ENCODE measurements at regions not wholly inside any gene's neighbourhood (a gene's known extent, or its start where the extent isn't known, plus 50 kb on each side); places are given as distances from the start of the nearest gene placed in this dataset.

DNA sequence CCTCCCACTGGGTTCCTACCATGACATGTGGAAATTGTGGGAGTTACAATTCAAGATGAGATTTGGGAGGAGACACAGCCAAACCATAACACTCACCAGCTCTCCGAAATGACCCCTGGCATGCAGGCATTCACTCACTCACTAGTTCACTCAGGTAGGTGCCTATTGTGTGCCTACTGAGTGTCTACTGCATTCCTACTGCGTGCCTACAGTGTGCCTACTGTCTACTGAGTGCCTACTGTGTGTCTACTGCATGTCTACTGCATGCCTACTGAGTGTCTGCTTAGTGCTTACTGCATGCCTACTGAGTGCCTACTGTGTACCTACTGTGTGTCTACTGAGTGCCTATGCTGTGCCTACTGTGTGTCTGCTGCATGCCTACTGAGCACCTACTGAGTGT, 71.7 kb upstream of the FZD10 start:
- Histone ChIP-seq H3K27me3 (ENCODE audit: control insufficient read depth, insufficient read depth, low read length) (no peaks in the 10 kb centered on the region), H3K36me3 (ENCODE audit: insufficient read depth, low read length) (no peaks in the 10 kb centered on the region), H3K4me1 (ENCODE audit: control insufficient read depth, insufficient read depth, low read length) (no peaks in the 10 kb centered on the region), H3K4me2 (ENCODE audit: low read length) (no peak overlapping the region), H3K9ac (ENCODE audit: low read depth, low read length) (no peak overlapping the region), H3K9me3 (replicated peaks; ENCODE audit: low read length) (peaks cover 24% of the 10 kb centered on the region), H3K4me3 (ENCODE audit: low read length) (no peak overlapping the region)

DNA sequence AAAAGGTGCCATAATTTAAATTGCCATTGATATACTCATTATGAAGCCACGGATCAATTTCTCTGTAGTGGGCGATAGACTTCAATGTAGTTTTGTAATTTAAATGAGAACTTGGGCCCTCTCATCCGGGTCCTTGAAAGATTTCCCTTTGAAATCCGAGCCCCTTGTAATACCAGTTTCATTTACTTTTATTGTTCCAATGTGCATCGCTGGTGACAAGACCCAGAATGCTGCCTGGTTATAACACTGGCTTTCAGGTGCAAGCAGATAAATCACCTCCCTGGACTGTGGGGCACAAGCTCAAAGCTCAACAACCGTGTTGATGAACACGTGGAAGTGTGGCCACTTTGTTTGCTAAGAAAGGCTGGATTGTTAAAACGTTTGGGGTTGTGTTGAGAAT, 68.9 kb upstream of the FZD10 start:
- Histone ChIP-seq H3K36me3 (ENCODE audit: insufficient read depth, low read length) (no peaks in the 10 kb centered on the region), H3K4me3 (ENCODE audit: low read length) (no peak overlapping the region), H3K4me1 (ENCODE audit: control insufficient read depth, insufficient read depth, low read length) (no peaks in the 10 kb centered on the region), H3K27me3 (ENCODE audit: control insufficient read depth, insufficient read depth, low read length) (no peaks in the 10 kb centered on the region), H3K9me3 (replicated peaks; ENCODE audit: low read length) (peaks cover 24% of the 10 kb centered on the region), H3K4me2 (ENCODE audit: low read length) (no peak overlapping the region), H3K9ac (ENCODE audit: low read depth, low read length) (no peak overlapping the region)

DNA sequence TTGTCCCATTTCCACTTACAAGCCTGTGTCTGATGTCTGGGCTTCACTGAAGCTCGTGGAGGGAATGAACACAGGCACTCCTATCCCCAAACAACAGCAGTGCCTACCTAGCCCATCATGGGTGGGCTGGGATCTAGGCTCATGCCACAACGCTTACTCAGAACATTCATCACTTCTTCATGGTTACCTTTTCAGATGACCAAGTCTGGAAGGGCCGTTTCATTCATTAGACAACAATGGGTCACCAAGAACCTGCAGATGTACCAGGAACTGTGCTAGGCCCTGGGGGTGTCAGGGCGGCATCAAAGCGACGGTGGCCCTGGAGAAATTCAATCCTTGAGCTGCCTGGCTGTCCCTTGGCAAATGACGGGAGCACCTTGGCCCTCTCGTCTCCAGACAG, 64.9 kb upstream of the FZD10 start:
- Histone ChIP-seq H3K9me3 (replicated peaks; ENCODE audit: low read length) (peaks cover 14% of the 10 kb centered on the region), H3K9ac (ENCODE audit: low read depth, low read length) (no peak overlapping the region), H3K4me3 (ENCODE audit: low read length) (no peak overlapping the region), H3K4me2 (ENCODE audit: low read length) (no peak overlapping the region), H3K4me1 (ENCODE audit: control insufficient read depth, insufficient read depth, low read length) (no peaks in the 10 kb centered on the region), H3K27me3 (ENCODE audit: control insufficient read depth, insufficient read depth, low read length) (no peaks in the 10 kb centered on the region), H3K36me3 (ENCODE audit: insufficient read depth, low read length) (no peaks in the 10 kb centered on the region)

DNA sequence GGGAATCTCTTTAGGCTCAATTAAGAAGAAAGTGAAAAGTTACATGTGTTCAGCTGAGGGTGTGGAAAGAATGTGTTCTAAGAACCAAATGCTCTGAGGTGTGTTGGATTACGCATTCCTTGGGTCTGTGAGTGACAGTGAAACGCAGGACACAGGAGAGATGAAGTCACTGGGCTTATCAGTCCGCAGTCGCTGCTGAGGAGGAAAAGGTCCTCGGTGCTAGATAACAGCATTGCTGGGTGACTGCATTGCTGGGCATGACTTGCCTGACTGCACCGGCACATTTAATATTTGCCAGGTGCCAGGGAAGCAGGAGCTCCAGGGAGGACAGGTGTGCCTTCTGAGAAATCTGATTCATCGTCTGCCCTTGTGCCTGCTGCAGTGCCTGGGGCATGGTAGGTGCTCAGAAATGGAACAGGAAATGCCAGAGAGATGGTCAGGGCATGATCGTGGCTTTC, 64.4 kb upstream of the FZD10 start:
- H3K36me3 ChIP-seq (ENCODE audit: insufficient read depth, low read length): no peaks in the 10 kb centered on the region
- no peak overlapping the region for H3K9ac ChIP-seq (ENCODE audit: low read depth, low read length)
- H3K4me2 ChIP-seq (ENCODE audit: low read length): no peak overlapping the region
- H3K9me3 ChIP-seq (replicated peaks; ENCODE audit: low read length): peaks cover 13% of the 10 kb centered on the region
- H3K4me3 ChIP-seq (ENCODE audit: low read length): no peak overlapping the region
- no peaks in the 10 kb centered on the region for H3K4me1 ChIP-seq (ENCODE audit: control insufficient read depth, insufficient read depth, low read length)
- no peaks in the 10 kb centered on the region for H3K27me3 ChIP-seq (ENCODE audit: control insufficient read depth, insufficient read depth, low read length)

DNA sequence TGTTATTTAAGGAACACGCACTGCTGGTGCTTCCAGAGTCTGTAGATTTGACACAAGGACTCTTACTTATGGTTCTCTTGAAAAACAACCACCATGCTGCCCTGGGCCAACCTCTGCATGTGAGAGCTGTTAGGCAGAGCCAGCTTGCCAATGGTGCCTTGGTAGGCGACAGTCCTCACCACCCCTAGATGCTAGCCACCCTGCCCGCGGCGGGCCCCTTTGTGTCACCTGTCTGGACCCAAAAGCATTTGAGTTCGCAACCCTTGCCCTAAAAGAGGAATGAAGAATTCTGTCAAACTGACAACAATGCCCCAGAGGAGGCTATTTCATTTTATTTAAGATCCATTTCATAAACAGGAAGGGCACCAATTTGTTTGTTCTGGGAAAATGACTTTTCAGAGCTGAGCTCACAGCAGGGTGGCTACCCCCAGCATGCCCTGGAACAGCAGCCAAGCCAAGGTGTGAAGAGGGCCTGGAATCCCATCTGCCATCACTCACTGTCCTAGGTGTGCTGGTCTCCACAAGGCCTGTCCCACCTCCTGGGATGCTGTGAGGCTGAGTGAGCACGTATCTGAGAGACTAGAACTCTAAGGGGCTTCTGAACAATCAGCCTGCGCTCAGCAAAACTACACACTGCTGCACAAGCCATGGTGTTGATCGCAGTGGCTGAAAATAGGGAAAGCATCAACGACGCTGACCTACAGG, 63.8 kb upstream of the FZD10 start:
- Histone ChIP-seq H3K4me1 (ENCODE audit: control insufficient read depth, insufficient read depth, low read length) (no peaks in the 10 kb centered on the region), H3K36me3 (ENCODE audit: insufficient read depth, low read length) (no peaks in the 10 kb centered on the region), H3K9ac (ENCODE audit: low read depth, low read length) (no peak overlapping the region), H3K9me3 (replicated peaks; ENCODE audit: low read length) (peaks cover 11% of the 10 kb centered on the region), H3K4me3 (ENCODE audit: low read length) (no peak overlapping the region), H3K4me2 (ENCODE audit: low read length) (no peak overlapping the region), H3K27me3 (ENCODE audit: control insufficient read depth, insufficient read depth, low read length) (no peaks in the 10 kb centered on the region)

DNA sequence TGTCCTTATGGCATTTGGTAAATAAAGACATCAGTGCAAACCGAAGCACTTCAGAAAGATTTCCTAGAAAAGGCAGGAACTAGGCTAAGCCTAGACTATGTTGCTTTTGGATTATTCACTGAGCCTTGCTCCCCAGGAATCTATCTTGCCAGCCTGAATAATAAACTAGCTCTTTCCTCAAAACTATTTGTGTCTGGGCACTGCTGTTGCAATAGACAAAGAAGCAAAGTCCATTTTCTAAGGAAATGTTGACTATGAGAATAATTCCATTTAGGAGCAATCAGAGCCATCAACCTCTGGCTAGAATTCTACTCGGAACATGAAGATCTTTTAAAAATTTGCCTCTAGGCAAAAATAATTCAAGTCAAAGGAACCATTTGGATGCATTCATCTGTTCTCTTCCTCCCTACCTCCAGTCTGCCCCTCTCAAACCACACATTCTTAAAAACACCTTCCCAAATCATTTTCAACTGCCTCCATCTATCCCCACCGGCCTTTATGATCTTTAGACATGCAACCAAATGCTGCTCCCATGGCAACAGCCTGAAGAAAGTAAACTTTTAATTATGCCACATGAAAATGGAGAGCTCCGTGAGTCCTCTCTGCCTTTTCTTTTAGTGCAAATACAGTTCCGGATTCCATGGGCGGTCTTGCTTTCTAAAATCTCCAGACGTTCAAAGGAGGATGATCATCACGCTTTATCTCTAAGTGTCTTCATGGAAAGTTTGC, 61.5 kb upstream of the FZD10 start:
- Histone ChIP-seq H3K9me3 (replicated peaks; ENCODE audit: low read length) (peaks cover 9% of the 10 kb centered on the region), H3K36me3 (ENCODE audit: insufficient read depth, low read length) (no peaks in the 10 kb centered on the region), H3K9ac (ENCODE audit: low read depth, low read length) (no peak overlapping the region), H3K4me2 (ENCODE audit: low read length) (no peak overlapping the region), H3K27me3 (ENCODE audit: control insufficient read depth, insufficient read depth, low read length) (no peaks in the 10 kb centered on the region), H3K4me1 (ENCODE audit: control insufficient read depth, insufficient read depth, low read length) (no peaks in the 10 kb centered on the region), H3K4me3 (ENCODE audit: low read length) (no peak overlapping the region)

DNA sequence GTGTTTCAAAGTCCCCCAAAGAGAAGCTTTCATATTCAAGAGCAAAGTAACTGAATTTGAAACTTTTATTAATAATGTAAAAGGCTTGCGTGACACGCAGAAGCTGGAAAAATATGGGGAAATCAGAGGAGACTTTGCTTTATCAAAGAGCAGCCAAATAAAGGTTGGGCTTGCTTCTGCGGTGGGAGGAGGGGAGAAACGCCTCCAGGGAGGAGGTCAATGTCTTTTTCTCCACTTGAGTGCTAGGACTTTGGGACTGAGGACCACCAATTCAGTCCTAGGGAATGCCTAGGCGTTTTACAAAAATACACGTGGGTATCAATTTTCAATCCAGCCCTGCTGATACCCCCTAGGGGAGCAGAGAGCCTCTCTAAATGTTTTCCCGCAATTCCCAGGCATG, 60.9 kb upstream of the FZD10 start:
- H3K4me3 ChIP-seq (ENCODE audit: low read length): no peak overlapping the region
- no peak overlapping the region for H3K9ac ChIP-seq (ENCODE audit: low read depth, low read length)
- H3K4me2 ChIP-seq (ENCODE audit: low read length): no peak overlapping the region
- H3K4me1 ChIP-seq (ENCODE audit: control insufficient read depth, insufficient read depth, low read length): no peaks in the 10 kb centered on the region
- no peaks in the 10 kb centered on the region for H3K27me3 ChIP-seq (ENCODE audit: control insufficient read depth, insufficient read depth, low read length)
- peaks cover 11% of the 10 kb centered on the region for H3K9me3 ChIP-seq (replicated peaks; ENCODE audit: low read length)
- no peaks in the 10 kb centered on the region for H3K36me3 ChIP-seq (ENCODE audit: insufficient read depth, low read length)

DNA sequence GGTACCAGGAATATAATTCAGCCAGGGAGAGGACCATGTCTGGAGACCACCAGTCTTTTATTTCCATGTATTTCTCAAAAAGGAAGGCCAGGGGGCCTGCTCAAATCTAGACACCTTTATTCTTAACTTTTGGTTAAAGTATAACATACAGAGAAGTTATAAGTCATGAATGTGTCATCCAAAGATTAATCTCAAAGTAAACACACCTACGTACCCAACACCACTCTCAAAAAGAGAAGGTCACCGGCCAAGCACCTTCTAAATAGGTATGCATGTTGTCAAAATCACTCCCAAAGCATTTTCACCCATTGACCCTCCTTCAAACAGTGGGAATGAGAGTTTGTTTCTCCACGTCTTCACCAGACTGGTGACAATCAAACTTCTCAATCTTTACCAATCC, 60.0 kb upstream of the FZD10 start:
- H3K9me3 ChIP-seq (replicated peaks; ENCODE audit: low read length): peaks cover 17% of the 10 kb centered on the region
- H3K9ac ChIP-seq (ENCODE audit: low read depth, low read length): no peak overlapping the region
- H3K4me2 ChIP-seq (ENCODE audit: low read length): no peak overlapping the region
- no peak overlapping the region for H3K4me3 ChIP-seq (ENCODE audit: low read length)
- no peaks in the 10 kb centered on the region for H3K4me1 ChIP-seq (ENCODE audit: control insufficient read depth, insufficient read depth, low read length)
- H3K27me3 ChIP-seq (ENCODE audit: control insufficient read depth, insufficient read depth, low read length): no peaks in the 10 kb centered on the region
- H3K36me3 ChIP-seq (ENCODE audit: insufficient read depth, low read length): no peaks in the 10 kb centered on the region

DNA sequence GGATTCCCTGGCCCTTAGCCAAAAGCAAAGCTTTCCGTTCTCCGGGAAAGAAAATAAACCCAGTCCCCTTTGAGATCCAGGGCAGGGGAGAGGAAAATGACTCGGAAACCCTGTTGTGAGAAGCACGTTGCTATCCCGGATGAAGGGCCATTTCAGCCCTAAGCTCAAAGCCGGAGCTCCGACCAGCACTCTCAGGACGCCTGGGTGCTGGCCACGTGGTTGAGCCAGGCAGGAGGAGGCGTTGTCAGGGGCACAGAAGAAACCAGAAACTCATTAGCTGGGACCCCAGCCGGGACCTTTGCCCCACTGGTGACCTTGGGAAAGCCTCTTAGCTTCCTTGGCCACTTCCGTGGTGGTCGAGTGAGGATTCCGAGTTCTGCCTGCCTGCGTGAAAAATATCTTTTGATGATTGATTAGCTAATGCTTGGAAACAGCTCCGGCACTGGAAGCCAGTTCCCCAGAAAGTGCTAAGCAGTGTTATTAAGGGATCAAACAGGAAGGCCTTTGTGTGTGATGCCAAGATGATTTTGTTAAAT, 57.6 kb upstream of the FZD10 start:
- no peak overlapping the region for H3K9ac ChIP-seq (ENCODE audit: low read depth, low read length)
- no peak overlapping the region for H3K4me2 ChIP-seq (ENCODE audit: low read length)
- no peak overlapping the region for H3K4me3 ChIP-seq (ENCODE audit: low read length)
- H3K36me3 ChIP-seq (ENCODE audit: insufficient read depth, low read length): no peaks in the 10 kb centered on the region
- H3K4me1 ChIP-seq (ENCODE audit: control insufficient read depth, insufficient read depth, low read length): no peaks in the 10 kb centered on the region
- H3K27me3 ChIP-seq (ENCODE audit: control insufficient read depth, insufficient read depth, low read length): no peaks in the 10 kb centered on the region
- H3K9me3 ChIP-seq (replicated peaks; ENCODE audit: low read length): peaks cover 9% of the 10 kb centered on the region

DNA sequence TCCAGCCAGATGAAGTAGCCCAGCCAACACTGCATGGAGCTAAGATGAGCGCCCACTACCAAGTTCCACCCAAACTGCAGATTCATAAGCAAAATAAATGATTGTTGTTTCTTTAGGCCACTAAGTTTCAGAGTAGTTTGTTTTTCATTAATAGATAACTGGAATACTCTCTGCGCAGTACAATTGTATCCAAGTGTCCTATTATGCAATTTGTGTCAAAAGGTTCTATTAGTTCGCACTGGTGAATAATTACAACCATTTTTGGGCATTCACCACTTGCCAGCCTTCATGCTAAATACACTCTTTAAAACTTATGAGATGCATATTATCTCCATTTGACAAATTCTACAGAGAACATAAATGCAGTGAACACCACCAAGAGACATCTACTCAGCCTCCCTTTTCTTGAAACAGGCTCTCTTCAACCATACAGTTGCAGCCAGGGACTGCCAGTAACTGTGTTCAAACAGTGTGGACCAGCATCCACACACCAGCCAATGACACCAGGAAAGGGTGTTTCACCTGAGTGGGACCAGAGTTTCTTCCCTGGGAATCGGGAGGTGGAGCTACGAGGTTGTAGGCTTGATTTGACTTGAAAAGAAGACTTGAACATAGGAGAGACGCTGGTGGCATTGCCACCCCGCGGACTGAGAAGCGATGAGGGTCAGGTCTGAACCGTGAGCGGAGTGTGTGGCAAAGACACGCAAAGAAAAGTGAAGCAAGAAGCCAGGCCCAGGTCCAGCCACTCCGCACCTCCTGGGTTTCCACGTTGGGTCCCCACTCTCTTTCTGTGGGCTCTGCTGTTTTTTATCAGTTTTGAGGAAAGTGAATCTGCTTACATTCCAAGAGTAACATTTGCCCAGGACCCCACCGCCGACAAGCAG, 53.0 kb upstream of the FZD10 start:
- Histone ChIP-seq H3K9me3 (replicated peaks; ENCODE audit: low read length) (peaks cover 17% of the 10 kb centered on the region), H3K27me3 (ENCODE audit: control insufficient read depth, insufficient read depth, low read length) (no peaks in the 10 kb centered on the region), H3K4me1 (ENCODE audit: control insufficient read depth, insufficient read depth, low read length) (no peaks in the 10 kb centered on the region), H3K4me3 (ENCODE audit: low read length) (no peak overlapping the region), H3K9ac (ENCODE audit: low read depth, low read length) (no peak overlapping the region), H3K4me2 (ENCODE audit: low read length) (no peak overlapping the region), H3K36me3 (ENCODE audit: insufficient read depth, low read length) (no peaks in the 10 kb centered on the region)

DNA sequence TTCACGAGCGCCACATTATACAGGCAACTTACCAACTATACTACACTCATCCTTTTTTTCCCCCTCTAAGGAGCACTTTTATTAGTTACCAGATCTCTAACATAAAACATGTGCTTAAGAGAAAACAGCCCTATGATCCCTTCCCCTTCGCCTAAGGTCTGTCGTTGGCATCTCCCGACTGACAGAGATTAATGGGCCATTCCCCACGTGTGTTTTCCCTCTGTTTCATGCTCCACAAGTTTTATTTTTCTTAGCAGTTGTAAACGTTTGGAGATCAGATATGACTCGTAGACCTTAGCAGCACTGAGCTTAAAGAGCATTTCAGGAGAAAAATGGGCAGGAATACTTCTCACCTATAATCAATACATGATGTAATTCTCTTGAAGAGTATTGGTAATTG, 51.4 kb upstream of the FZD10 start:
- no peak overlapping the region for H3K4me2 ChIP-seq (ENCODE audit: low read length)
- H3K27me3 ChIP-seq (ENCODE audit: control insufficient read depth, insufficient read depth, low read length): no peaks in the 10 kb centered on the region
- no peaks in the 10 kb centered on the region for H3K4me1 ChIP-seq (ENCODE audit: control insufficient read depth, insufficient read depth, low read length)
- no peak overlapping the region for H3K4me3 ChIP-seq (ENCODE audit: low read length)
- H3K9me3 ChIP-seq (replicated peaks; ENCODE audit: low read length): peaks cover 17% of the 10 kb centered on the region
- H3K9ac ChIP-seq (ENCODE audit: low read depth, low read length): no peak overlapping the region
- H3K36me3 ChIP-seq (ENCODE audit: insufficient read depth, low read length): no peaks in the 10 kb centered on the region

All from skeletal muscle satellite cell (primary cell).